HFF-Myc (cell line): ENCODE measurements at regions not wholly inside any gene's neighbourhood (a gene's known extent, or its start where the extent isn't known, plus 50 kb on each side); places are given as distances from the start of the nearest gene placed in this dataset.

Source experiments
- DNase-seq: peaks from one replicate; pipeline ENCODE4 v3.0.0-alpha.2; 2011; ENCODE audit warnings: low read depth; ENCODE audit errors: extremely low read depth
- H3K4me3 ChIP-seq: replicated peaks from 2 replicates; pipeline ENCODE4 v1.5.1; 2011; ENCODE audit warnings: low read depth, mild to moderate bottlenecking, control low read depth, low read length
- TF ChIP-seq, protein P1 (sequence below): IDR thresholded peaks from 2 replicates; pipeline ENCODE4 v1.5.1; 2012; ENCODE audit warnings: mild to moderate bottlenecking, low read depth, low read length, control low read depth; ENCODE audit errors: missing control alignments

DNA sequence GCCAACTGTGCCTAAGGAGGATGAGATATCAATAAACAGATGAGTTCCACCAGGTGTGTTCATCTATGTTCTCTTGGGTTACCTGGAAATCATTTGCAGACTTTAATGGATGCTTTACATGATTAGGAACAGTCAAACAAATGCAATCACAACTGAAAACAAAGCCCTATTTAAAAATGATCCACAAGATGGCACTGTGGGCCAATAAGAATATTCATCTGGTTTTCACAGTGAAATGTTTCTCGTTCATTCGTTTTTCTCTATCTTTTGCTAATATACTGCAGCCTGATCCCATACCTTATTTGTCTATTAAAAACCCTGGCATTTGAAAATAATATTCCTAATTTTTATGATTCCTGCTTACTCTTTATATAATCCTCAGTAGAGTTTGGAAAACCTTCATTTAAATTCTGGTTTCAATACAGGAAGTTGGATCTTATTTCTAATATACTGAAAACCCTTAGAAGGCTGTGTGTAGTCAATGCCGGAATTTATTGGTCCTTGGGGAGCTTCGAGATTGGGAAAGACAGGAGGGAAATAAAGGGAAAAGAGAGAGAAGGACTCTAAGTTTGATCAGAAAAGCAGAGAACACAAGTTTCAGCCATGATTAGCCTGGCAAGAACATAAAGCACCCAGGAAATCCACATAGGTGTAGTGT is 63.8 kb upstream of the TAPT1 start:
- H3K4me3 ChIP-seq: no peak overlapping the region
- TF ChIP-seq, protein P1, sequence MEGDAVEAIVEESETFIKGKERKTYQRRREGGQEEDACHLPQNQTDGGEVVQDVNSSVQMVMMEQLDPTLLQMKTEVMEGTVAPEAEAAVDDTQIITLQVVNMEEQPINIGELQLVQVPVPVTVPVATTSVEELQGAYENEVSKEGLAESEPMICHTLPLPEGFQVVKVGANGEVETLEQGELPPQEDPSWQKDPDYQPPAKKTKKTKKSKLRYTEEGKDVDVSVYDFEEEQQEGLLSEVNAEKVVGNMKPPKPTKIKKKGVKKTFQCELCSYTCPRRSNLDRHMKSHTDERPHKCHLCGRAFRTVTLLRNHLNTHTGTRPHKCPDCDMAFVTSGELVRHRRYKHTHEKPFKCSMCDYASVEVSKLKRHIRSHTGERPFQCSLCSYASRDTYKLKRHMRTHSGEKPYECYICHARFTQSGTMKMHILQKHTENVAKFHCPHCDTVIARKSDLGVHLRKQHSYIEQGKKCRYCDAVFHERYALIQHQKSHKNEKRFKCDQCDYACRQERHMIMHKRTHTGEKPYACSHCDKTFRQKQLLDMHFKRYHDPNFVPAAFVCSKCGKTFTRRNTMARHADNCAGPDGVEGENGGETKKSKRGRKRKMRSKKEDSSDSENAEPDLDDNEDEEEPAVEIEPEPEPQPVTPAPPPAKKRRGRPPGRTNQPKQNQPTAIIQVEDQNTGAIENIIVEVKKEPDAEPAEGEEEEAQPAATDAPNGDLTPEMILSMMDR: peak; percentile 25
- peak; percentile 22 for DNase-seq

DNA sequence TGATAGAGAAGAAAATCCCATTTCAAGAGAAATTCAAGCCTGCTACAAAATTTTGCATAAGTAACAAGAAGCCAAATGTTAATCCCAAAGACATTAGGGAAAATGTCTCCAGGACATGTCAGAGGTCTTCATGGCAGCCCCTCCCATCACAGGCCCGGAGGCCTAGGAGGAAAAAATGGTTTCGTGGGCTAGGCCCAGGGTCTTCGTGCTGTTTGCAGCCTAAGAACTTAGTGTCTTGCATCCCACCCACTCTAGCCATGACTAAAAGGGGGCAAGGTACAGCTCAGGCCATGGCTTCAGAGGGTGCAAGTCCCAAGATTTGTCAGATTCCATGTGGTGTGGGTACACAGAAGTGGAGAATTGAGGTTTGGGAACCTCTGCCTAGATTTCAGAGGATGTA is 57.8 kb upstream of the TAPT1 start:
- no peak overlapping the region for H3K4me3 ChIP-seq
- TF ChIP-seq, protein P1: no peak
- DNase-seq: no peak

DNA sequence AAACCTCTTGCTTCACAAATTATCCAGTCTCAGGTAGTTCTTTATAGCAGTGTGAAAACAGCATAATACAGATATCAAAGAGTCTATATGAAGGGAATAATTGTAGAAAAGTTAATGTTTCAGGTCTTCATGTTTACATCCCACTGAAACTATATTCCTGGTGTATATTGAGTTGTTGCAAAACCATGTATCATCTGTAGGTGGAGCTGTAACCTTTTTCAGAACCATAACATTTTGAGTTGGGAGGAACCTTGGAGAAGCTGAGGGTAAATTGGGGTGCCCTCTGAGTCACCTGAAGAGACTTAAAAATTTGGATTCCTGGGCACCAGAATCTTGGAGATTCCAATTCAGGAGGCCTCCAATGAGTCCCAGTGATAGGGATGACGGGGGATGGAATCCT is 51.9 kb upstream of the TAPT1 start:
- H3K4me3 ChIP-seq: no peak overlapping the region
- DNase-seq: no peak
- TF ChIP-seq, protein P1: peak; percentile 22
